Hematopoietic multipotent progenitor cell treated with erythropoietin and hydrocortisone succinate and interleukin-3 and kit ligand, for 15 days (in vitro differentiated cells): ENCODE measurements at regions not wholly inside any gene's neighbourhood (a gene's known extent, or its start where the extent isn't known, plus 50 kb on each side); places are given as distances from the start of the nearest gene placed in this dataset.

ENCODE experiments used
- DNase-seq: peaks from one replicate; pipeline ENCODE4 v3.0.0-alpha.2; 2015; ENCODE audit warnings: low spot score

- no peak for DNase-seq
Measured at GRCh38 chr1:87783315-87783714, 454.6 kb downstream of the LMO4 start.

- DNase-seq, result no peak
Measured at GRCh38 chr1:87785386-87785785, 456.7 kb downstream of the LMO4 start.

DNA sequence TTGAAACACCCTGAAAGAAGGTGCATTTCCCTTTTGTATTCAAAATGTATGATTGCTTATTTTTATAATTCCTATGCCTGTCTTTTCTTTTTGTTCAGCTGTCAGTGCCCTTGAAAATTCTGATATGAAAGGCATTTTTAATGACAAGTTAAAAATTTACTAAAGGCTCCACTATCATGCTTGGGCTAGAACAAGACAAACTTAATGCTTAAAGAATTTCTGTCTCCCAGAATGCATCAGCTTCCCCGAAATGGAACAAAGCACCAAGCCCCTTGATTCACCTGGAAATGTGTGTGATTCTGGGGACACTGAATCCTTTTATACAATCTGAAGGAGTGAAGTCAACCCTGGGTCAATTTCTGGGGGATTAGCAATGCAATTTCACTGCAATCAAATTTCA lies 457.5 kb downstream of the LMO4 start:
- DNase-seq, result no peak

- DNase-seq, result peak; percentile 36
Measured at GRCh38 chr1:87786861-87787545, 458.3 kb downstream of the LMO4 start.

DNA sequence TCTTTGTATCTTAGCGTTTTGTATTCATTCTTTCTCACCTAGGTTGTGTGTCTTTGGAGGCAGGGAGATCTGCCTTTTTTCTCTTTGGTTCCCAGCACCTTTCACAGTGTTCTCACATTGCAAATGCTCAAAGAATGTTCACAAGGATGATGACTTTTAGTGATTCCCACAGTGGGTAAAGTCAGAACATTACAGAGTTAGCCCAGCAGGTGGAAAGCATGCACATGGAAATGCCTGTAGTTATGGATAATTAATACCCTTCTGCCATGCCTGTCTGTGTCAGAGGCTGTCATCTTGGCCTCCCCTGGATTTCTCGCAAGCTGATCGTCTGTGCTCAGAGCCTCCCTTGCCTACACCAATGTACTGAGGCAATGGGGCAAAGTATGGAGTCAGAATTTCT lies 458.9 kb downstream of the LMO4 start:
- no peak for DNase-seq

DNA sequence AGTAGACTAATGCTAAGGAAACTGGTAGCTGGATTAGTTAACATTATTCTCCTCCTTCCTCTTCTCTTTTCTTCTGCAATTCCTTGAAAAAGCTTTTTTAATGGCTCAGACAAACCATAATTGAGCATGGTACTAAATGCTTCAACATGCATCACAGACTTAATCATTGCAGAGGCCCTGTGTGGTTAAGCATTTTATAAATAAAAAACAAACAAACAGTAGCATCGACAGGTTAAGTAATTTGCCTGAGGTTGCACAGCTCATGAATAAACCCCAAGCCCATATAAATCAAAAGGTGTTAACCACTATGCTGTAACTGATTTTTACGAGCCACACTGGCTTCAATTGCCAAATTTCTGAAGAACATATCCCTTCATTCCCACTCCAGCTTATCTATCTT lies 462.1 kb downstream of the LMO4 start:
- no peak for DNase-seq

DNA sequence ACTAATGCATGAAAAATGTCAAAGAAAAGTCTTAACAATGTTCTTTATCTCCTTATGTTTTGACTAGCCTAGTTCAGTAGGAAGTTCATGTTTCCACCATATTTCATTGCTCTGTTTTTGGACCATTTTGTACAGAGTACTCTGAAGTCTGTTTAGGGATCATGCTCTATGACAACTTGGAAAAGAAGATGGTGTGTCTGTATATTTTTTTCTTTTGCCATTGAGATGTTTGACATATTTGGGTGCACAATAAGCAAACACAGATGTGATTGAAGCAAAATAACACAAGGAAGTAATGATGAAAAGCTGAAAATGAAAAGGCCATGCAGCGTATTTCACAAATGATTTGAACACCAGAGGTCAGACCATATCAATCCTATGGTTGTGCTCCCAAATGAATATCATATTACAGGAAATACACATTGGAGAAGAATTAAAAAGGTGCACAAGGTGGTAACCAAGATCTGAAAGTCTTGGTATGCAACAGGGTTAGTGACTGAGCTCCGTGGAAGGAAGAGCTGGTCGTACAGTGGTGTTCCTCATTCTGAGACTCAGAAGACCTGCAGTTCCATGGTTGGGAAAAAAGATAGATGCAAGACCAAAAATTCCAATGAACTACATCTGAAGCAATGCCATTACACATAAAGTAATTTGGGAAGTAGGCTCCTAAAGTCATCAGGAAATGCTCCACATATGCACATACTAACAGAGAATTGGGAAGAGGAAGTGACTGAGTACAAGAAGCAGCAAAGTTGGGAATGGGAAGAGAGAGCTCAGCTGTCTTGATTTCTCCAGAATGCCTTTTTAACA lies 463.5 kb downstream of the LMO4 start:
- no peak for DNase-seq

DNA sequence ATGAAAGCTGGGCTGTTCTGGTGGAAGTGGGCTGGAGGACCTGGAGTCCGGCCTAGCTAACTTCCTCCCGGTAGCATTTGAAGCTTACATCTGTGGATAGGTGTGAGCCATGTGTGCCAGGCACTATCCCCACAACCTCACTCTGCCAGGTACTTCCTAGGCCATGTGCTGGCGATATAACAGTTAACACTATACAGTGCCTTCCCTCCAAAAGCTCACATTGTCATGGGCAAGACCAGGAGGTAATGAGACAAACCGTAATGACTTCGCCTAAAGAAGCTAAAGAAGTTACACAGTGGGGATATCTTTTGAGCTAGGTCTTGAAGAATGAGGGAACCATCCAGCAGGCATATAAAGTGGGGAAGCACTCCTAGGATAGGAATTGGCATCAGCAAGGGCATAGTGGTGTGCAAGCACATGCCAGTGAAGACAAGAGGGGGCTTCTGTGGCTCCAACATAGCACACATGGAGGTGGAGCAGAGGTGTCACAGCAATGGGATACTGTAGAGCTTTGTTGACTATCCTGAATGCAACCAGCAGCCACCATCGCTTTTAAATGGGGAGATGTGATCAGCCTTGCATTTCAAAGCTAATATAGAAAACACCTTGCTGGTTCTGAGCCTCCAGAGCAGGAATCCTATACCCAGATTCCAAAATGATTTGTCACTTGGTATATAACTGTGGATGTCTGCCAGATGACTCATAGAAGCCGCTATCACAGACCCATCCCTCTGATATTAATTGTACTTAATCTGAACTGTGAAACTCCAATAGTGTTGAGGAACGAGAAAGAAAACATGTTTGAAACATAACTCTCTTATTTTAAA lies 466.3 kb downstream of the LMO4 start:
- DNase-seq, result no peak

- no peak for DNase-seq
Measured at GRCh38 chr1:87795615-87796337, 467.1 kb downstream of the LMO4 start.

GRCh38 chr1:87796471-87796901 lies 467.8 kb downstream of the LMO4 start:
- no peak for DNase-seq

- no peak for DNase-seq
Measured at GRCh38 chr1:87799451-87799850, 470.8 kb downstream of the LMO4 start.

GRCh38 chr1:87800006-87800405 lies 471.3 kb downstream of the LMO4 start:
- no peak for DNase-seq

- DNase-seq, result no peak
Measured at GRCh38 chr1:87803375-87803774, 474.7 kb downstream of the LMO4 start.

DNA sequence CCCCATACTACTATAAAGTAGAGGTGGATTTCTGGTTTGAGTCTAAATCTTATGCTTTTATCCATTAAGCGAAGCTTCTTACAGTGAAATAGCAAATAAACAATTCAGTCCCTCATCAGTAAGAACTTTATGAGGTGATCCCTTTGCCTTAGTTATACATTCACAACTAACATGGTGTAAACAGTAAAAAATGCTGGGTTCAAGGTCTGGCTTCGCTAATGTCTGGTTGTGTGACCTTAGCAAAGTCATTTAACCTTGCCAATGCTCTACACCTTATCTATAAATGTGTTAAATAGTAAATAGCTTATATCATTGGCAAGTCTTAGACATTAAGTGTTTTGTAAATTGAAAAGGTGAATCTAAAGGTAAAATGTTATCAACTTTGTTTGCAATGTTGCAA lies 475.4 kb downstream of the LMO4 start:
- DNase-seq, result no peak

DNA sequence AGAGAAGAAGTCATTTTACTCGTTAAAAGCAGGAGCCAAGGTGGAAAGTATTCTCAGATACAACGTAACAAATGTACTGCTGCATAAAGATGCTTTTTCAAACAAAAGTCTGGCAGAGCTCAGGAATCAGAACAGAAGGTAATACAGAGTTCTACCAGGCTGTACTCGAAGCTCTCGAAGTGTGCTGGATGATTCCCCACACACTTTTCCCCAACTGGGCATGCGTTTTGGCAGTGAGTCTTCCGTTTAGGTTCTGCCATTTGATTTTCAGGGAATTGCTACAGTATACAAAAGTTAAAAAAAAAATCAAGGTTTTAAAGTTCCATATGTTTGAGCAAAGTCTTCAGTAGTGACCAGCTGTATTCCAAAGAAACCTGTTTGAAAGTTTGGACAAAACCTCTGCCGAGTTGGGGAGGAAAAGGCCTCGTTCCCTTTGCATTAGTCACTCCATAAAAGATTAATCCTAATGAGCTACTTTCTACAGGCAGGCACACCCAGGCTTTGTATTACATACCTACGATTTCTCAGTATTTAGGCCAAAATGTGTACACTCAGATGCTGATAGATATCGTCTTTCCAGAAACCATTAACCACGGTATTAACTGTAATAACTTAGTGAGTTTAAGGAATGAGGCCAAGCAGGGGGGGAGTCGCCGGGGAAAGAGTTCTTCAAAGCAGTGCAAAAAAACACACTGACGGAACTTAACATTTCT lies 477.1 kb downstream of the LMO4 start:
- no peak for DNase-seq

DNA sequence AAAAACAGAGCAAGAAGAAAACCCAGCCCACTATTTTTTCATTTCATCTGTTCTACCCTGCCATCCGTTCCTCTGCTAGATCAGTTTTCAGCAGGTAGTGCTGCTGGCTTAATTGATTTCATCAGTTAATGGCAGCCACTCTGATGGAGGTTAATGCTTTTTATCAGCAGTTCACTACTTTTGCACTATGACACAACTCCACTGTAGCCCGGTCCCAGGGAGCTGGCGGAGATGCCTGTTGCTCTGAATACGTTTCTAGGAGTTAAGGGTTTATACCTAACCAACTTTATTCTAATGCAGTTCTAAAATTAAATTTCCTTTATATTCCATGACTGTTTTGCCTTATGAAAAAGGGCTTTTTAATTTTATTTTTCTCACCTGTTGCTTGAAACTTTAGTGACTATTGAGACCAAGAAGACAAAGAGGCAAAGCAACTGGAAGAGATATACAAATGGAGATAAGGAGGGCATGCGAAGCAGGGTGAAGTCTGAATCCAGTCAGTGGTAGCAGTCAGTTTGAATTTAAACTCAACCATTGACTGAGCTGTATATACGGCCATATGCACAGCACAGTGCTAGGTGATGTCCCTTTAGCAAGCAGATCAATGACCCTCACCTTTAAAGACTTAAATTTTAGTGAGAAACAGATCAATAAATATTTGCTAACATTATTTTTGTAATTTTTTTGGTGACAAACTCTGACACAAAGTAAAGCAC lies 477.9 kb downstream of the LMO4 start:
- DNase-seq, result no peak

DNA sequence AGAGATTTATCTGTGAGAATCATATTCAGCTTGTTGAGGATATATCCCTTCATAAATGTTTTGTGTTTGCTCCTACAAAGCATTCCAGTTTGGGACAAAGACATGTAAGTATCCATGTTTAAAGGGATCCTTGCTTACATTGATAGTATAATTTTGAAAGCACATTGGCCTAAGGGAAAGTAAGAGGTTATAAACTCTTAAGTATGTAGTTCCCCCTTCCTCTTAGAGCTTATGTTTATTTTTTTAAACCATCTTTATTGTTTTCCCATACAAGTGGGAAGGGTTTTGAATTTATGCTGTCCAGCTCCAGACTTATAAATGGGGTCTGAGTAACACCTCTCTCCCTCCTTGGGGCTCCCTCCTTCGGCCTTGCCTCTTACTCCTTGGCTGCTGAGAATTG lies 481.5 kb downstream of the LMO4 start:
- no peak for DNase-seq

DNA sequence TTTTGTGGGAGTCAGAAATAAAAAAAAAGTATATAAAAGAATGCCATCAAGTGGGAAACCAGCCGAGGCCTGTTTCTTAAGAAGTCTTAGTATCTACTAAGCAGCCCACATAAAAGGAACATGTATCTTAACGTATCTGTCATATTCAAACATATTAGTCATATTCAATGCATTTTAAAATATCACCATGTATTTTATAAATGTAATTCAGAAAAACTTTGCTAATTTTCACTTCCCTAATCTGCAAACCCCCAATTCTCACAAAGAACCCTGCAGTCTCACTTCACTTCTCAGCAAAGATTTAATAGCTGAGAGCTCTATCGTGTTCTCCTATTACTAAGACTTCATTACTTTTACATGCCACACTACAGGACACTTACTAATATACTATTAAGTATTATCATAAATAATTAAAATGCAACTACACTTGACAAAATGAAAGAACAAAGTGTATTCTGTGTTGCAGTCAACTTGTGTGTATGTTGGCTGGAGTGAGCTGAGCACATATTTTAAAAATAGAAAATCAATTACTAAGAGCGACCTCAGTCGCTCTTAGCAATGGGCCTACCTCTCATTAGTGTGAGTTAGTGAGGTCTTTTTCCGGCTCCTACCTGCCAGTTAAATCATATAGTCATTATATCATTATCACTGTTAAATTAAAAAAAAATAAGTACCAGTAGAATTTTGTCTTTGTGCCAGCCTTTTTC lies 484.3 kb downstream of the LMO4 start:
- no peak for DNase-seq

GRCh38 chr1:87814573-87814972 lies 485.9 kb downstream of the LMO4 start:
- no peak for DNase-seq

DNA sequence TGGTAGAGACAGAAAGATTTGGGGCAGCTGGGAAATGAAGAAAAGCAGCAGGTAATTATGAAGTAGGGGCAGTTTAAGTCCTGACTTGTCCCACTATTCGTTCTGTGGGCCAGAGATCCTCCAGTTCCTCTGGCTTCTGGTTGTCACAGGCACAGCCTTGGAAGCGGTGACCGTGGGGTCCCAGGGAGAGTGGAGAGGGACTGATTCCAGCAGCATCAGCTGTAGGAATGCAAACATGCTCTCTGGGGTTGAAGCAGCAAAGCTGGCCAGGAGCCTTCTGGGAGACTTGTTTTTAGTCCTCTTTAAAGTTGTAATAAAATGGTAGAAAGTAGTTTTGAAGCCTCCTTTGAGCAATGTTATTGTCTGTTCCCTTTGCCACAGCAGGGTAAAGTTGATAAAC lies 488.0 kb downstream of the LMO4 start:
- DNase-seq, result no peak
